DOHH2 (cell line): ENCODE measurements at regions not wholly inside any gene's neighbourhood (a gene's known extent, or its start where the extent isn't known, plus 50 kb on each side); places are given as distances from the start of the nearest gene placed in this dataset.

ENCODE experiments used
- H3F3A ChIP-seq: fragments of 200-600 bp; sonication (generic), shearing (Covaris generic); 2 replicates; pipeline ENCODE4 v1.6.0; 2016; ENCODE audit warnings: antibody characterized with exemption, mild to moderate bottlenecking; ENCODE audit not compliant: control insufficient read depth, insufficient read depth
- H3K27ac ChIP-seq: fragments of 200-600 bp; sonication (generic); 2 replicates; pipeline ENCODE4 v1.5.1; 2014; ENCODE audit warnings: low read depth, mild to moderate bottlenecking, low read length, moderate library complexity
- H3K27me3 ChIP-seq: fragments of 200-600 bp; sonication (generic); 2 replicates; pipeline ENCODE4 v1.6.1; 2014; ENCODE audit warnings: mild to moderate bottlenecking, low read length, mixed read lengths; ENCODE audit not compliant: control insufficient read depth
- H3K36me3 ChIP-seq: fragments of 200-600 bp; sonication (generic); 2 replicates; pipeline ENCODE4 v1.6.1; 2014; ENCODE audit warnings: mild to moderate bottlenecking, low read length, moderate library complexity, mixed read lengths; ENCODE audit not compliant: control insufficient read depth
- H3K4me1 ChIP-seq: fragments of 200-600 bp; sonication (generic); 2 replicates; pipeline ENCODE4 v1.6.1; 2014; ENCODE audit warnings: mild to moderate bottlenecking, low read length, mixed read lengths; ENCODE audit not compliant: control insufficient read depth
- H3K4me2 ChIP-seq: fragments of 200-600 bp; sonication (generic); 2 replicates; pipeline ENCODE4 v1.6.0; 2014; ENCODE audit warnings: mild to moderate bottlenecking, low read length, moderate library complexity
- H3K4me3 ChIP-seq: fragments of 200-600 bp; sonication (generic); 2 replicates; pipeline ENCODE4 v1.5.1; 2014; ENCODE audit warnings: mild to moderate bottlenecking, low read length, mixed read lengths
- H3K79me2 ChIP-seq: fragments of 200-600 bp; sonication (generic); 2 replicates; pipeline ENCODE4 v1.6.1; 2014; ENCODE audit warnings: mild to moderate bottlenecking, low read length, mixed read lengths; ENCODE audit not compliant: control insufficient read depth
- H3K9me2 ChIP-seq: fragments of 200-600 bp; sonication (generic); replicated peaks from 2 replicates; pipeline ENCODE4 v1.6.1; 2014; ENCODE audit warnings: mild to moderate bottlenecking, low read length, mixed read lengths; ENCODE audit not compliant: control insufficient read depth
- H3K9me3 ChIP-seq: fragments of 200-600 bp; sonication (generic); 2 replicates; pipeline ENCODE4 v1.6.1; 2014; ENCODE audit warnings: antibody characterized with exemption, low read length, mixed read lengths; ENCODE audit not compliant: control insufficient read depth, insufficient read depth
- H4K20me1 ChIP-seq: fragments of 200-600 bp; sonication (generic); 2 replicates; pipeline ENCODE4 v1.6.0; 2014; ENCODE audit warnings: low read depth, mild to moderate bottlenecking, antibody characterized with exemption, low read length, moderate library complexity; ENCODE audit not compliant: control insufficient read depth, insufficient read depth
- CTCF ChIP-seq: fragments of 200-600 bp; sonication (generic); IDR thresholded peaks from one replicate; pipeline ENCODE4 v1.5.1; 2014; ENCODE audit warnings: antibody characterized with exemption, mild to moderate bottlenecking, low read depth, low read length; ENCODE audit not compliant: poor library complexity, severe bottlenecking
- EZH2phosphoT487 ChIP-seq: fragments of 200-600 bp; sonication (generic); IDR thresholded peaks from 2 replicates; pipeline ENCODE4 v1.6.1; 2017; ENCODE audit warnings: borderline replicate concordance, mild to moderate bottlenecking, antibody characterized with exemption, low read length, moderate library complexity, mixed read lengths

- H3K4me3 ChIP-seq: no peak overlapping the region
- H3K36me3 ChIP-seq: no peaks in the 10 kb centered on the region
- no peaks in the 10 kb centered on the region for H3K9me3 ChIP-seq
- H3K79me2 ChIP-seq: no peaks in the 10 kb centered on the region
- no peaks in the 10 kb centered on the region; the same call in 1 of the 2 replicates for H3K9me2 ChIP-seq
- TF ChIP-seq CTCF (no peak), EZH2phosphoT487 (no peak)
- no peaks in the 10 kb centered on the region for H4K20me1 ChIP-seq
- no peak overlapping the region for H3K27ac ChIP-seq
- no peaks in the 10 kb centered on the region for H3F3A ChIP-seq
- H3K27me3 ChIP-seq: no peaks in the 10 kb centered on the region; the same call in 1 of the 2 replicates
- no peak overlapping the region for H3K4me2 ChIP-seq
- H3K4me1 ChIP-seq: no peaks in the 10 kb centered on the region
These were observed 200.4 kb upstream of the FGGY start for GRCh38 chr1:59096501-59096900.

- Histone ChIP-seq H3K36me3 (no peaks in the 10 kb centered on the region), H3K27ac (no peak overlapping the region), H3K9me3 (no peaks in the 10 kb centered on the region), H3K9me2 (no peaks in the 10 kb centered on the region; the same call in 1 of the 2 replicates), H3F3A (no peaks in the 10 kb centered on the region), H3K4me1 (no peaks in the 10 kb centered on the region), H4K20me1 (no peaks in the 10 kb centered on the region), H3K27me3 (no peaks in the 10 kb centered on the region), H3K4me3 (no peak overlapping the region), H3K4me2 (no peak overlapping the region), H3K79me2 (no peaks in the 10 kb centered on the region)
- TF ChIP-seq CTCF: no peak
- no peak for TF ChIP-seq EZH2phosphoT487
These were observed 198.2 kb upstream of the FGGY start for GRCh38 chr1:59098655-59099054.

GRCh38 chr1:59100708-59101374, 196.1 kb upstream of the FGGY start:
- Histone ChIP-seq H4K20me1 (no peaks in the 10 kb centered on the region), H3F3A (no peaks in the 10 kb centered on the region), H3K27ac (no peak overlapping the region), H3K4me2 (no peak overlapping the region), H3K4me3 (no peak overlapping the region), H3K36me3 (no peaks in the 10 kb centered on the region), H3K9me2 (no peaks in the 10 kb centered on the region), H3K4me1 (no peaks in the 10 kb centered on the region), H3K27me3 (no peaks in the 10 kb centered on the region), H3K9me3 (no peaks in the 10 kb centered on the region), H3K79me2 (no peaks in the 10 kb centered on the region)
- no peak for TF ChIP-seq EZH2phosphoT487
- no peak for TF ChIP-seq CTCF
